Epidermal melanocyte (primary cell): ENCODE measurements at regions not wholly inside any gene's neighbourhood (a gene's known extent, or its start where the extent isn't known, plus 50 kb on each side); places are given as distances from the start of the nearest gene placed in this dataset.
A peak's percentile ranks its signal among the peaks of the same experiment; 100 is the strongest.
"Not testable (repeated sequence)": the region's sequence is repeated elsewhere in the genome, so short reads cannot be mapped to it uniquely, and the experiment has no call there.

Experiments used
- DNase-seq: peaks from one replicate; pipeline ENCODE4 v3.0.0; 2011; ENCODE audit warnings: low spot score; ENCODE audit not compliant: insufficient read length

DNA sequence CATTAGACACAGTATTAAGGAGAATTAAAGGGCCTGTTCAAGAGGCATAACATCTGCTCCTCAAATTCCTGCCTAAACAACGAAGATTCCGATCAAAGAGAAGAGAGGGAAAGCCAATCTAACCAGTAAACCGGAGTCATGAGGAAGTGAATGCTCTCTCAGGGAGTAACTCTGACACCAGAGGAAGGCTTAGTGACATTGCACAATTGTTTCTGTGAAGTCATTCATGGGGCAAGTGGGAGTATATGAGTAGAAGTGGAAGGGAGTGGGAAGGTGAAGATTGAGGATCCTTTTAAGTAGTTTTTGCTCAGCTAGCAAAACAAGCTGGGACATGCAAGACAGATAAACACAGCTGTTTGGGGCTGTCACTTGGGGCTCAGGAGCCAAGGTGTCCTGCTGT is 136.4 kb upstream of the FAM174A start:
- not testable (repeated sequence) for DNase-seq

DNA sequence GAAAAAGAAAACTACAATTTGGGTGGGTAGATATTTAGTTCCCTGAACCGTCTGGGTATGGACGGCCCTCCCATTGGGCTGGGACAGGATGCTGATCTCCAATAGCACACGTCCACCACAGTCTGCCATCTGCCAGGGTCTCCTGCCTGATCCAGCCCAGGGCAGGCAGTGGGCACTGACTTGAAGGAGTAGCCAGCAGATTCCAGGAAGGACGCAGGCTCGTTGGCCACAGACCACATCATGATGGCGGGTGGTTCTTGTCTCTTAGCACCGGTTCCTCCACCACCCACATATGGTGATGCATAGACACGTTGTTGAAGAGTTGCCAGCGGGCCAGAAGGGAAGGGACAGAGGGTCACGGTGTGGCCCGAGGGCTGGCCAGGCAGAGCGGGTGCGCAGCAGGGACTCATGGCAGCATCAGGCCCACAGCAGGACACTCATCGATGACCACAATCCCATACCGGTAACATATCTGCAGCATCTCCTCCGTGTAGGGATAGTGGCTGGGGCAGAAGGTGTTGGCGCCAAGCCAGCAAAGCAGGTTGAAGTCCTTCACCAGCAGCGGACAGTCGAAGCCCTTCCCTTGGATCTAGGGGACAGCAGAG is 155.8 kb upstream of the FAM174A start:
- DNase-seq: not testable (repeated sequence)

DNA sequence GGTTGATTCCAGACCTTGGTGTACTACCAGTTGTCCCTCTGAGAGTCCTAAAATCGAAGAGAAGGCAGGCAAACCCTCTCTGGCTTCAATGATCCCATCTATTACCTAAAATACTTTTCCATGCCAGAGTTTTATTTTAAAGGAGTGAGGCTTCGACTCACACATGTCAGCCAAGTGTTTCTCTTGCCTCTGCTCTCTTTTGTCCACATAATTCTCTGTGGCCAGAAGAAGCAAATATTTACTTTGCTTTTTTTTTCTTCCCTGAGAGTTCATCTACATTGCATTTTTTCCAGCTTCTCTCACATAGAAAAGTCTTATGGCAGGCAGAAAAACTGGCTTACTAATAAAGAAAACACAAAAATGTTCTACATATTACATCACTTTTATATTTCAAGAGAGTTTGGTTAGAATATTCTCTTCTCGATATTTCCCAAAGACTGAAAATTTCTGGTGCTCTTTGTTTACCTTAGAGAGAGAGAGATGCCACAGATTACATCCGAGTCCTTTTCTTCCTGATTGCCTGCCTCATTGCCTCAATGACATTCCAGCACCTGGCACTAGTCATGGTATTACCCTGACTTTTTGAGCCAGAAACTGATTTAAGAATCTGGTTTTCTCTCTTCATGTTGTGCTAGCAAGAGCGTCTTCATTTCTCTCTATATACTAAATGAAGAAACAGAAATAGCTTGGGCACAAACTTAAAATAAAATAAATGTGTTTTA is 170.3 kb upstream of the FAM174A start:
- DNase-seq: not testable (repeated sequence)

DNA sequence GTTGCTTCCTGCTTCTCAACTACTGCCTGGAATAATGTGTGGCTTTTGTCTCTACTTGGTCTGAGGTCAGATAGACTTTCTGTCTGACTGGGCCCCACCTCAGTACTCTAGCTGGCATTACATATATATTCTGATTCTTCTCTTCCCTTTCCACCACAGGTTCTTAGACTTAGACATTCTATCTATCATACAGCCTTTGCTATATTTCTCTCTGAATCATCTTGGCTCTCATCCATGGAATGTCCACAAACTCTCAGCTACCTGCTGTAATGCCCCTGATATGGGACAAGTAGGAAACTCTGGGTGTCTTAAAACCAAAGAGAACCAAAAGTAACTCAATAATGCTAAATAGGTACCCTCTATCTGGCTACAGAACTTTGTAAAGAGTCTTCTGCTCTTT is 170.8 kb upstream of the FAM174A start:
- DNase-seq: not testable (repeated sequence)

DNA sequence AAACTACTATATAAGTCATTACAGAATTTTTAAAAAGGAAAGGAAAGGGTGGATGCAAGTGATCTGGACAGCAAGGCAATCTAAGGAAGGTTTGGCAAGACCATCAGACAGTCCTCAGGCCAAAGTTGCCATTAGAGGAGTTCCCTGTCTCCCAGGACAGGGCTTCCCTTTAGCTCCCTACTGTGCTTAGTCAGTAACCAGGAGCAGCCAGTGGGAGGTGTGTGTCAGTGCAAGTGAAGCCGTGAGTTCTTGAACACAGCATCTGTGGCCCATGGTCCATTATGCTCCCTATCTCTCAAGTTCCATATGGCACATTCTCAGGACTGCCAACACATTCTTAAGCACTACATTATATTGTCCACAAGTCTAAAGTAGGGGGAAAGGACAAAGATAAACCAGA is 175.2 kb upstream of the FAM174A start:
- DNase-seq: not testable (repeated sequence)

DNA sequence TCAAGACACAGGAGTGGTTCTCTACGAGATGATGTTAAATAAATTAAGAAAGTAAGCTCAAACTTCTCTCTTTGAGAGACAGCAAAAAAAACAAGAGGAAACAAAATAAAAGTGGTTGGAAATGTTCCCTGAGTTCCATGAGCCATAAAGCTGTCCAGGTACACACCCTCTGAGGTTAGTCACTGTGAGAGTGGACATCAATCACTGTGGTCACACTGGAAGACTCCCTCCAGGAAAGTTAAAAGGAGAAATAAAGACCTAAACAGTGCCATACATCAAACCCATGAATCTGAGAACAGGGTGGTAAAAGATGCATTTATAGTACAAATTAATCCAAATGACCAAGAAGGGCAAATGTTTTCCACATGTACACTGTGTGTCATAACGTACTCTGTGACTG is 188.9 kb upstream of the FAM174A start:
- not testable (repeated sequence) for DNase-seq

DNA sequence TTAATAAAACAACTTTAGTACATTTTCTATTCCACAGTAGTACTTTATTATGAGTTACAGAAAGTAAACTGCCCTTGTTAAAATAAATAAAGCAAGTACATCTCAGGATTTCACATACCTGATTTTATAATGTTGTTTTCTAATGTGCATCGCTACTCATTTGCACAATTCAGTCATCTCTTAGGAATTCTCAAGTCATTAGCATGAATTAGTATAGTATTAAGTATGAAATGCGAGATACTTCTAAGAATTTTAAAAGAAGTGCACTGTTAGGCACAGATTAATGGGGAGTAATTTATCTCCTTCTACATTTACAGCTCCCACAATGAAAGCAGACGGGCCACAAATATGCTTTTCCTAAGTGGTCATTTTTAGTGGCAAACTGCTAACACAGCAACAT is 193.7 kb upstream of the FAM174A start:
- not testable (repeated sequence) for DNase-seq

DNA sequence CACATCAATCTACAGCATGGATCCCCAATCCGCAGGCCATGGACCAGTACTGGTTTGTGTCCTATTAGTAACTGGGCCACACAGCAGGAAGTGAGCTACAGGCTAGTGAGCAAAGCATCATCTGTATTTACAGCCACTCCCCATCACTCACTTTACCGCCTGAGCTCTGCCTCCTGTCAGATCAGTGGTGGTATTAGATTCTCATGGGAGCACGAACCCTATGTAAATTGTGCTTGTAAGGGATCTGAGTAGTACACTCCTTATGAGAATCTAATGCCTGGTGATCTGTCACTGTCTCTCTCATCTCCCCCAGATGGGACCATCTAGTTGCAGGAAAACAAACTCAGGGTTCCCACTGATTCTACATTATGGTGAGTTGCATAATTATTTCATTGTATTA is 212.7 kb upstream of the FAM174A start:
- DNase-seq: no peak

DNA sequence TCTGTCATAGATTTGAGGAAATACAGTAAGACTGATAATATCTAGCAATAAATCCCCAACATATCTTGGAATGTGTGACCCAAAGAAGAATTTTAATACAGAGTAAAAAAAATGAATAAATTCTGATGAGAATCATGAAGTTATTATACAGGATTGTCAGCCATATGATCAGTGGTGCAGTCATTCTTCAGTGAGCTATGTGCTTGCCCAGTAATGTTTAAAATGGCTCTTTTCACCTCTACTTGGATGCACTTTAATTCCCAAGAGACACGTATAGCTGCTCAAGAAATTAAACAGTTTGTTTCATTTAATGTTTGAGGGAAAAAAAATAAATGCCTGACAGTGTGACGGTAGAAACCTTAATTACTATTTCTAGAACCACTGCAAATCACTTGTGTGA is 215.3 kb upstream of the FAM174A start:
- no peak for DNase-seq

DNA sequence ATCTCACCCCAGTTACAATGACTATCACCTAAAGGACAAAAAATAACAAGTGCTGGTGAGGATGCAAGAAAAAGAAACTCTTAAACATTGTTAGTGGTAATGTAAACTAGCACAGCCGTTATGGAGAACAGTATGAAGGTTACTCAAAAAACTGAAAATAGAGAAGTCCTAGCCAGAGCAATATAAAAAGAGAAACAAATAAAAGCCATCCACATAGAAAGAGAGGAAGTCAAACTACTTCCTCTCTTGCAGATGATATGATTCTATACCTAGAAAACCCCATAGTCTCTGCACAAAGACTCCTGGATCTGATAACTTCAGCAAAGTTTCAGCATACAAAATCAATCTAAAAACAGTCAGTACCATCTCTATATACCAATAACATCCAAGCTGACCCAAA is 221.5 kb upstream of the FAM174A start:
- DNase-seq: no peak

DNA sequence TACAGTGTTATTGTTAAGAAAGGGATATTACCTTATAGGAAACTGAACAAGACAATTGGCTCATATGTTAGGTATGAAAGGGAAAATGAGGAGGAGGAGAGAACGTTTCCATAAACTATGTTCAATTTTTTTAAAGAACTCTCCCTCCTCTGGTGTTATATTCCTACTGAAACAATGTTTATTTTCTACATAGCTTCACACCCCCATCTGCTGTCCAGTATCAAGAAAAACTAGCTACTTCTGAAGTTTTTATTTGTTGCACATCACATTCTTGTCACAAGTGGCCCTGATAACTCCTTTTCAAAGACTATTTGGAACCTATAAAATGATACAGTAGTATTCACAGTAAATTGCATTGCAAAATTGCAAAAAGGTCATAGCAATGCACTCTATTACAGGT is 223.4 kb upstream of the FAM174A start:
- no peak for DNase-seq

DNA sequence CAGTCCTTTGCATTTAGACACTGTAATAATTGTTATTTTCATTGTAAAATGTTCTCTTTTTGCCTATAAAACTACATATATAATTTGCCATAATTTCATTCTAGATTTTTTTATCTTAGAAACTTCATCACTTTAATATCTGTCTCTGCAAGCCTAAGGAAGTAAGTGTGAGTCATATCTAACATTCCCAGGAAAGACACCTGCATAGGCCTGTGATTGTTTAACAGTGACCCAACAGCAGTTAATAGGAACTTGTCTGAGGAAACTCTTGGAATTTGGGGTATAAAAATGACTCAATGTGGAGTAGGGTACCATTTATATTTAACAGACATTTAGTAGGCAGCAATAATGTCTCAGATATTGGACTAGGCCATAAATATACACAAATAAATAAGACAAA is 229.2 kb upstream of the FAM174A start:
- no peak for DNase-seq

DNA sequence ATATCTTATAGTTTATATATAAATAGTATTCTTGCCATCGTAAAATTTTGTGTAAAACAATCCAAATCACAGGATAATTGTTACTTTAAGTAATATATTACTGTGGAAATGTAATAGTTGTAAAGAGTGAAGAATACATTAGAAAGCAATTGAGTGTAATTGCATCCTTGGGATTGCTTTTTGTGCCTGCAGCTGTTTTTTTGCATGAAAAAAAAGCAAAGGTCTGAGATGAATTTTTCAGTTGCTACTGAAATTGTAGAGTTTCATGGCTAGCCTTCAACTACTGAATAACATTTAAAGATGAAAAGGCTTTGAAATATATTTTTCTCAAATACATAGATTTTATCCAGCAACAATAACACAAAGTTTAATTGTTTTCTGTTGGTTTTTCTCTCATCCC is 232.0 kb upstream of the FAM174A start:
- no peak for DNase-seq

DNA sequence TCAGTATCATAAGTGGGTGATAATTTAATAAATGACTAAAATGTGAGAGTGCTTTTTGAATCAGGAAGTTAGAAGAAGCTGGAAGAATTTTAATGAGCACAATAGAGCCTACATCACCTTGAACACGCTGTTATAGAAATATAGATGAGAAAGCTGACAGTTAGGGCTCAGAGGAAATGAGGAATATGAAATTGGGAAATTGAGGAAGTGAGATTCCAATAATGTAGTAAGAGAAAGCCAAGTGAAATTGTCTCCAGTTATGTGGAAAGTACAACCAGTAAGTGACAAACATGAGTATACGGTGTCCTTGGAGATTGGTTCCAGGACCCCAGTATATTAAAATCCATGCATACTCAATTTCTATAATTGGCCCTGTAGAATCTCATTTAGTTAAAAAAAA is 235.9 kb upstream of the FAM174A start:
- DNase-seq: no peak

DNA sequence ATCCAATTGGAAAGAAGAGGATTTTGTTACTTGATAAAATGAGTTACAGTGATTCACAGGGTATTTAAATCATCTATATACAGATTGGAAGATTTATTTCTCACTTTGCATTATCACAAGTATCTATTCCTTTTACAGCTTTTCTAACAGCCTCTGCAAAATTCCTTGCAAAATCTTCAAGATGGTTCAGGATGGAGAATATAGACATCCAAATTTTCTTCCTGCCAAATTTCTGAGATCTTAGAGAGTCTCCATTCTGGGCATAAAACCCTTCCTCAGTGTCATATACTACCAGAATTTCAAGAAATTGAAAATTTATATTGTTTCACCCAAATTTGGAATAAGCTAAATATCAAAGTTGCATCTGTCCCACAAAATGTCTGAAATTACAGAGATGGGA is 259.1 kb upstream of the FAM174A start:
- DNase-seq: no peak

DNA sequence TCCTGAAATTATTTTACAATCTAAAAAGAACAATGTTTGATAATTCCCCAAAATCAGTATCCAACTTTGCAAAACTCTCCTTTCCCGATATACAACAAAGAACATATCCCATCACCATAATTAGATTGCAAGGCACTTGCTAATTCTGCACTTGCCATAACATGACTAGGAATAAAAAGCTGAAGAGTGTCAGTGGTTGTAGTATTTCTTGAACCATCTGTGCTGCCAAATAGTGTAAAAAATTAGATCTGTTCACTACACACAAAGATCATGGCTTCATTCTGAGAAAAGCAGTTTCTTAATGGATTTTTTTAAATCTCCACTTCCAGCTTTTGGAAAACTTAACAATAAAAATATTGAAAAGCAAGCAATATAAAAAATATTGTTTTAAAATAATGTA is 259.5 kb upstream of the FAM174A start:
- no peak for DNase-seq

DNA sequence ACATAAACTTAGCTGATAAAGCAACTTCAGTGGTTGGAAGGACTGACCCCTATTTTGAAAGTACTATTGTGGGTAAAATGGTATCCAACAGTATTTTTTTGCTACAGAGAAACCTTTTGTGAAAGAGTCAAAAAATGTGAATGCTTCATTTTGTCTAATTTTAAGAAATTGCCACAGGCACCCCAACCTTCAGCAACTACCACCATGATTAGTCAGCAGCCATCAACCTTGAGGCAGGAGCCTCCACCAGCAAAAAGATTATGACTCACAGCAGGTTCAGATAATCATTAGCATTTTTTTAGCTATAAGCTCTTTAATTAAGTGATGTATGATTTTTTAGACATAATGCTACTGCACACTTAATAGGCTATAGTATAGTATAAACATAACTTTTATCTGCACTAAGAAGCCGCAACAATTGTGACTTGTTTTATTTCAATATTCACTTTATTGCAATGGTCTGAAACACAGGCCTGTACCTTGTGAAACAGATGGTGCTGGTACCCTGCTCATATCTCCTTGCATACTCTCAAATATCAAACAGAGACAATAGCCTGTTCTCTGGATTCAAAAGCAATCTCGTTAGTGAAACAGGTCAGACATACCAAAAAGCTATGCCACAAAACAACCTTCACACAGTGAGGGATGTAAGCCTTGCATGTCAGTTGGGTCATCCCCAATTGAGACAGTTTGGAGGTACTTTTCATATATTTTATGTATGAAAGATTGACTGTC is 261.2 kb upstream of the FAM174A start:
- no peak for DNase-seq

DNA sequence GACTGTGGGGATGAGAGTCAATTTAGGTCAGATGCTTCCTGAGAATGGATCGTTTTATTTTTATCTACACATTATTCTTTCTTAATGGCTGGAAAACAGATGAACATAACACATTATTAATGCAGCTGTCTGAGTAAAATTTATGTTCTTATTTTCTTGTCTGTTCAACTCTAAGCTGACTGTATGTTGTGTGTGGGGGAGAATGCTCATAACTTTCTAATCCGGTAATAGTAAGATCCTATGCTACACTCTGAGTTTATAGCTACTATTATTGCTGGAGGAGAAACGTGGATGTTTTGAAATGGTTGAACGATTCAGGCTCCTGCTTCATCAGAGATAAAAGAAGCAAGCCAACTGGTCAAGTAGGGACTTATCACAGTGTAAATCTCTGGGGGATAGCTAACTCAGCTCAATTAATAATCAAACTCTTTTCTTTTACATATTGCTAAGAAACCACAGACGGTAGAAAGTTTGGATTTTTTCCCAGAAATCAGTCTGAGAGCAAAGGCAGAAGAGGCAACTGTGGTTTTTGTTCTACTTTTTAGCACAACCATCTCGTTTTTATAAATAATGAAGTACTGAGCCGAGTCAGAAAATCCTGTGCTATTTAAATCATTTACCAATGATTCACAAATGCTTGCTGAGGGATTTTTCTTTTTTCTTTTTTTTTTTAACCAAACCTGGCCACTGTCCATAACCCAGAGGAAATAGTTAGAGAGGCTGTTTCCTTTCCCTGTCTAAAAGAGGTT is 265.0 kb upstream of the FAM174A start:
- DNase-seq: peak; percentile 13

DNA sequence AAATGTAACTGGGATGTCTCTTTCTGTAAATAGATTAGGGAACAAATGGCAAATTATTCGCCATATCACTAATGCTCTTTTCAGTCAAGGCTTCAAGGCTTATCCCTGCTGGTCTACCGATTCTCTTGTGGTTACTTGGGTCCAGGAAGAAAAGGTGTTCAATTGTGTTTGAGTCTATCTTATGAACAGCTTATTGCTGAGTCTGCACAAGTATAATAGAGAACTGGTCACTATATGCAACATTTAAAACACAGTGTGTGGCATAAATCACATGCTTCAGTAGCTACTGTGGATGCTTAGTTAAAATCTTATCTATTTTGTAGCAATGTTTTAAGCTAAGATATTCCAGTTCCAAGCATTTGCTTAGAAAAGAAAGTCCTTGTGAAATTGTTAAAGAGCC is 274.2 kb upstream of the FAM174A start:
- DNase-seq: no peak

DNA sequence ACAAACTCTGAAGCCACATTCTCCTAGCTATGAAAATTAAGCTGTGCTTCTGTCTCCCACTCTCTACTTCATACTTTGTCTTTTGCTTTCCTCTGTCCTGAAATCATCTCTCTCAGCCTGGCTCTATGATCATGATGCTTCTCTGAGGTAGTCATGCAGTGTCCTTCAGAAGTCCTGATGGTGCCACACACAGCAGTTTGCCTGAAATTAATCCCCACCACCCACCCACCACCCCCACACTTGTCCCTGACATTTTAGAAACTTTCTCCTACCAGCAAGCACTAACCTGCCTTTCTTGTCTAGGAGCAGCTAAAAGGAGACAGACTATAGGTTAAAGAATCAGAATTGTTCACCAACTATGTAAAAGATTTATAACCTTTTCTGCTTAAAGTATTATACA is 282.2 kb upstream of the FAM174A start:
- DNase-seq: no peak

DNA sequence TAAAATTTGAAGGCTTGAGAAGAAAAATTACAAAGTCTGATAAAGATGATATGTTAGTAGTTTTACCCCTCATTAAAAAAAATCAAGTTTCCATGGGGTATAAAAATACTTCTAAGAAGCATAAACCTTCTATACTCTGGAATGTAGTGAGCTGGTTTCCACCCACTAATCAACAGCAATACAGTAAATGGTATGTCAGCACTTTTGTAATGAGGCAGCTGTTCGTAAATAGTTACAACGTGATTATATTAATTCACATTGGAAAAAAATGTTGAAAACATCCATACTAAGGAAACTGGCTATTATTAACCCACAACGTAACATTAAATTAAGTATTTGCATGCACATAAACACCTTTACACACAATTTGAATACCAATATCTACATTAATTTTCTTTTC is 283.1 kb upstream of the FAM174A start:
- DNase-seq: no peak

DNA sequence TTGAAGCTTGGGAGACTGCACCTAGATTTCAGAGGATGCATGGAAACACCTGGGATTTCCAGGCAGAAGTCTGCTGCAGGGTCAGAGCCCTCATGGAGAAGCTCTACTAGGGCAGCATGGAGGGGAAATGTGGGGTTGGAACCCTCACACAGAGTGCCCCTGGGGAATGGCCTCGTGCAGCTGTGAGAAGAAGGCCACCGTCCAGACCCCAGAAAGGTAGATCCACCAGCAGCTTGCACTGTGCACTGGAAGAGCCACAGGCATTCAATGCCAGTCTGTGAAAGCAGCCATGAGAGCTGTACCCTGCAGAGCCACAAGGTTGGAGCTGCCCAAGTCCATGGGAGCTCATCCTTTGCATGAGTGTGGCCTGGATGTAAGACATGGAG is 285.3 kb upstream of the FAM174A start:
- no peak for DNase-seq
